HEK293 (cell line): ENCODE measurements at regions not wholly inside any gene's neighbourhood (a gene's known extent, or its start where the extent isn't known, plus 50 kb on each side); places are given as distances from the start of the nearest gene placed in this dataset.

Experiments
- CTCF ChIP-seq: fragments of 450-650 bp; formaldehyde crosslinking; IDR thresholded peaks from 2 replicates; pipeline ENCODE4 v1.5.1; 2016; ENCODE audit warnings: missing biosample characterization, missing genetic modification characterization
- YY1 ChIP-seq: fragments of 450-650 bp; formaldehyde crosslinking; IDR thresholded peaks from 2 replicates; pipeline ENCODE4 v1.5.1; 2018; ENCODE audit warnings: missing biosample characterization, missing genetic modification characterization

GRCh38 chr5:56534102-56534829 is 281.1 kb upstream of the MAP3K1 start:
- no peak for TF ChIP-seq CTCF
- TF ChIP-seq YY1 (tag by site-specific recombination), result no peak
